SK-N-MC (cell line): ENCODE measurements at regions not wholly inside any gene's neighbourhood (a gene's known extent, or its start where the extent isn't known, plus 50 kb on each side); places are given as distances from the start of the nearest gene placed in this dataset.

Experiments used
- DNase-seq: peaks from one replicate; pipeline ENCODE4 v3.0.0-alpha.2; 2011; ENCODE audit warnings: low read depth, low spot score
- H3K27ac ChIP-seq: fragments of 200-600 bp; sonication (generic); 2 replicates; pipeline ENCODE4 v1.5.1; 2016; ENCODE audit warnings: mixed run types
- H3K36me3 ChIP-seq: fragments of 200-600 bp; sonication (generic); 2 replicates; pipeline ENCODE4 v1.6.1; 2017; ENCODE audit warnings: antibody characterized with exemption, low read length, mixed read lengths; ENCODE audit not compliant: insufficient read depth
- H3K4me3 ChIP-seq: fragments of 200-600 bp; sonication (generic); 2 replicates; pipeline ENCODE4 v1.5.1; 2016
- H3K9ac ChIP-seq: fragments of 200-600 bp; sonication (generic); 2 replicates; pipeline ENCODE4 v1.8.0; 2017; ENCODE audit warnings: mixed run types, mixed read lengths; ENCODE audit not compliant: insufficient read length
- H3K9me3 ChIP-seq: fragments of 200-600 bp; sonication (generic); 2 replicates; pipeline ENCODE4 v1.6.1; 2017; ENCODE audit warnings: low read depth, mild to moderate bottlenecking, antibody characterized with exemption, low read length, moderate library complexity, mixed read lengths
- EZH2 ChIP-seq: fragments of 200-600 bp; sonication (generic); IDR thresholded peaks from one replicate; pipeline ENCODE4 v1.6.1; 2017; ENCODE audit warnings: antibody characterized with exemption
- FOXP2 ChIP-seq: optimal IDR thresholded peaks from 2 replicates; pipeline ENCODE3; 2011; ENCODE audit warnings: mild to moderate bottlenecking, moderate library complexity; ENCODE audit not compliant: insufficient read depth; ENCODE audit errors: extremely low read length, control extremely low read depth
- POLR2AphosphoS5 ChIP-seq: IDR thresholded peaks from 2 replicates; pipeline ENCODE4 v1.6.1; 2012; ENCODE audit warnings: mild to moderate bottlenecking, low read depth, low read length, borderline replicate concordance

GRCh38 chr15:45777781-45778180, 143.0 kb downstream of the SQOR start:
- no peaks in the 10 kb centered on the region for H3K36me3 ChIP-seq
- H3K27ac ChIP-seq: no peak overlapping the region
- H3K9me3 ChIP-seq: no peaks in the 10 kb centered on the region
- no peak overlapping the region for H3K9ac ChIP-seq
- H3K4me3 ChIP-seq: no peak overlapping the region
- TF ChIP-seq POLR2AphosphoS5 (no peak), EZH2 (no peak), FOXP2 (no peak)
- DNase-seq: no peak

- H3K36me3 ChIP-seq: no peaks in the 10 kb centered on the region
- DNase-seq: no peak
- no peaks in the 10 kb centered on the region for H3K9me3 ChIP-seq
- no peak overlapping the region for H3K9ac ChIP-seq
- no peak overlapping the region for H3K4me3 ChIP-seq
- no peak overlapping the region for H3K27ac ChIP-seq
- TF ChIP-seq POLR2AphosphoS5 (no peak), FOXP2 (no peak), EZH2 (no peak)
Observed at GRCh38 chr15:45780352-45780751, 145.5 kb downstream of the SQOR start.

DNA sequence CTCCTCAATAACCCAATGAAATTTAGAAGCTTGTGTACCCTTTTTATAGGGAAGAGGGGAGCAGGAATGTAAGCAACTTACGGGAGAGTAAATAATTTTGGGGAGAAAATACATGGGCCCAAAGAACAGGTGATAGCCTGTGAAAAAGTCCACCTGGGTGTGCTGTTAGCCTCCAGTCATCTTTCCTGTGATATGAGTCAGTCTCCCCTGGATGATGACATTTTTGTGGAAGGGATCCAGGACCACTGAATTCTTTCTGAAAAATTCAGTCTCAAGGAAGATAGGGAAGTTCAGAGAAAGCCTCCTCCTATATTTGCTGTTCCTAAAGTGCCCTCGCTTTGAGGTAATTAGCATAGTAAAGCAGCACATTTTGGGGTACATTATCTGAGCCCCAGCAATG, 149.8 kb downstream of the SQOR start:
- Histone ChIP-seq H3K27ac (no peak overlapping the region), H3K36me3 (no peaks in the 10 kb centered on the region), H3K9ac (no peak overlapping the region), H3K9me3 (no peaks in the 10 kb centered on the region), H3K4me3 (no peak overlapping the region)
- TF ChIP-seq EZH2 (no peak), FOXP2 (no peak), POLR2AphosphoS5 (no peak)
- no peak for DNase-seq

DNA sequence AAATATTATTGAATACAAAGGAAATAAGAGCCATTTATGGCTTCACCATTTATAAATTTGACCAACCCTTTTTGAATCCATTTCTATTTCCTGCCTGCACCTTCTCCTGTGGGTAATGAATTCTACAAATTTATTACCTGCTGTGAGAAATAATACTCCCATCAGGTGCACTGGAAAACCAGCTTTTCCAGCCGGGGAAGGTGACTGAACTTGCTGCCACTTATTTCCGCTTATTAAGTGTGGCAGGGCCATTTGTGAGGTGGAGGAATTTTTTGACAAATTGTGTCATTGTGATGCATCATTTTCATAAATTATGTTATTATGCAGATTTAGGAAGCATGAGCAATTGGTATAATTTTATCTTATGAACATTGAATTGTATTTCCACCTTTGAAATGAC, 151.1 kb downstream of the SQOR start:
- no peak for TF ChIP-seq EZH2
- TF ChIP-seq POLR2AphosphoS5: no peak
- TF ChIP-seq FOXP2: no peak
- H3K9ac ChIP-seq: no peak overlapping the region
- no peak overlapping the region for H3K4me3 ChIP-seq
- DNase-seq: no peak
- no peaks in the 10 kb centered on the region for H3K9me3 ChIP-seq
- no peaks in the 10 kb centered on the region for H3K36me3 ChIP-seq
- no peak overlapping the region for H3K27ac ChIP-seq

DNA sequence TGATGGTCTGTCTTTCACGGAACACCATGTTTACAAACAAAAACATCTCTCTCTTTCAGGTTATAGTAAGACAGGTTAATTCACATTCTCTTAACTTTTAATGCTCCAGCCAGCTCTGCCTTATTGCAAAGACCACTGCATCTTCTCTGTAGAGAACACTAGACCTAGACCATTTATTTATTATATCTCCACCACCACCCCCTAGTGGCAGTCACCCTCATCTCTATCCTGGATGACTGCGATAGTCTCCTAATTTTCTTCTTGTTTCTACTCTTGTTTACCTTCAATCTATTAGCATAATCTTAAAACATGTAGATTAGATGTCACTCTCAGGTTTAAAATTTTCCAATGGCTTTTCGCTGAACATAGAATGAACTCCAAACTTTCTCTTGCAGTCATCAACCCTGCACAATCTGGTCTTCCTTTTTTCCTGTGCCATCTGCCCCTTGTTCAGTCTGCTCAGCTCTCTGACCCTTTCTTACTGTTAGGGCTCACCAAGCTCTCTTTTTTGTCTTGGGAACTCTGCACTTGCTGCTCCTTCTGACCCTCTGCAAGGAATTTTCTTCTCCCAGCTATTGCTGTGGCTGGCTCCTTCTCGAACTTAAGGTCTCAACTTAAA, 155.6 kb downstream of the SQOR start:
- no peak overlapping the region for H3K27ac ChIP-seq
- no peak overlapping the region for H3K9ac ChIP-seq
- DNase-seq: no peak
- TF ChIP-seq EZH2: no peak
- TF ChIP-seq POLR2AphosphoS5: no peak
- no peak for TF ChIP-seq FOXP2
- H3K36me3 ChIP-seq: no peaks in the 10 kb centered on the region
- no peaks in the 10 kb centered on the region for H3K9me3 ChIP-seq
- H3K4me3 ChIP-seq: no peak overlapping the region

DNA sequence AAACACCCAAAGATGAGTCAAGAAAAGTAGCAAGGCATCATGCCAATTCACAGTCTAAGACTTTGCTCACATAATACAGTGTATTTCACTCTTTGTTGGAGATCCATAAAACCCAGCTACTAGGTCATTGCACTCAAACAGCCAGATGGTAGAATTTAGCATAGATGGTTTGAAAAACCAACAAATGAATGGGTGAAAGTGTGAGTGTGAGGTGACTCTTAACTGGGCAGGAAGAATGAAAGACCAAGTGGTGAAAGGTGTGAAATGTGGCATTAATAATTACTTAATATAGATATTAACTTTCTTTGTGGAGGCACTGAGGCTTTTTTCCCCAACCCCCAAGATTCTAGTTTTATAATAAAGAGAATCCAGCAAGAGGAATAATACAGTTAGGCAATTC, 159.5 kb downstream of the SQOR start:
- no peak for TF ChIP-seq POLR2AphosphoS5
- no peaks in the 10 kb centered on the region for H3K9me3 ChIP-seq

DNA sequence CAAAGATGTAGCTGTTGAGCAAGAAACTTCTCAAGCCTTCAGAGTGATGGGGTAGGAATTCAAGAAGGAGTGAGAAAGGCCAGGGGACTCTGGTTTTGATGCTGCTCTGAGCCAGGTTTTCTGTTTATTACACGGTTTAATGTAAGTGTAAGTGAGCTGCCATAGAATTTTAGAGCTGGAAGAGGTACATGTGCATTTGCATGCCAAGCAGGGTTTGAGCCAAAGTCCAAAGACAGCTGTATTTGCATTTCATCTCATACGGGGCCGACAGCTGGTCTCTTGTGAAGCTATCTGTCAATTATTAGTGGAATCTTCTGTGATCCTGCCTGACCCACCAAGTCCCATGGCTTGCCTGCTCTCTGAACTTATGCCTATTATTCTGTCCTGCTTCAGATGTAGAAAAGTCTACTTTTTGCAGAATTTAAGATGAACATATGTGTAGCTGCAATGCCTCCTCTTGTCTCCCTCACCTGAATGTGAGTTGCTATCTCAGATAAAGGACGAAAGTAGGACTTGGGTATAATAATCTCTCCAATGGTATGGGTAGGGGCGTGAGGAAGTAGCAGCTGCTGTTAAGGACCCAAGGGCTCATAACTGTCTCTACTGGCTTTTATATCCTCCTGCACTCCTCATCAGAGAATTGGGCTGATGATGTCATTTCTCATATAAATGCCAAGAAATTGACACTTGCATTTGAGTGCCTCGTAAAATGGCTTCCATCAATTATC, 160.0 kb downstream of the SQOR start:
- no peak overlapping the region for H3K9ac ChIP-seq
- no peak overlapping the region for H3K4me3 ChIP-seq
- H3K27ac ChIP-seq: no peak overlapping the region
- no peak for DNase-seq
- no peaks in the 10 kb centered on the region for H3K9me3 ChIP-seq
- no peaks in the 10 kb centered on the region for H3K36me3 ChIP-seq
- TF ChIP-seq POLR2AphosphoS5 (no peak), EZH2 (no peak), FOXP2 (no peak)

More for the DNA sequence above, 159.5 kb downstream of the SQOR start:
- no peak overlapping the region for H3K9ac ChIP-seq
- DNase-seq: no peak
- no peaks in the 10 kb centered on the region for H3K36me3 ChIP-seq
- no peak overlapping the region for H3K4me3 ChIP-seq
- H3K27ac ChIP-seq: no peak overlapping the region

- H3K4me3 ChIP-seq: no peak overlapping the region
- no peaks in the 10 kb centered on the region for H3K9me3 ChIP-seq
- H3K27ac ChIP-seq: no peak overlapping the region
- H3K36me3 ChIP-seq: no peaks in the 10 kb centered on the region
- no peak for TF ChIP-seq FOXP2
- TF ChIP-seq EZH2: no peak
- no peak for TF ChIP-seq POLR2AphosphoS5
- H3K9ac ChIP-seq: no peak overlapping the region
- DNase-seq: peak; percentile 28
Observed at GRCh38 chr15:45795440-45796069, 160.7 kb downstream of the SQOR start.
